Motor neuron (in vitro differentiated cells): ENCODE measurements at regions not wholly inside any gene's neighbourhood (a gene's known extent, or its start where the extent isn't known, plus 50 kb on each side); places are given as distances from the start of the nearest gene placed in this dataset.

Source experiments
- ATAC-seq, 8 experiments: fragments of 200-7000 bp; cut with Tn5 transposase; replicated peaks in 6 of 8; 2 replicates each; pipeline ENCODE4 v1.8.0; 2021; ENCODE audit warnings: mild to moderate bottlenecking in 8 of 8, moderate library complexity in 8 of 8
- H3K27ac ChIP-seq, 2 donors: fragments of 250-450 bp; sonication (Bioruptor Pico); 2 replicates each; pipeline ENCODE4 v1.9.0; 2021; ENCODE audit warnings: antibody characterized with exemption in 2 of 2, mild to moderate bottlenecking in 2 of 2, moderate library complexity in 1 of 2
- H3K4me1 ChIP-seq, 2 donors: fragments of 250-450 bp; sonication (Bioruptor Pico); replicated peaks in 1 of 2; 2 replicates each; pipeline ENCODE4 v1.6.1; 2021; ENCODE audit warnings: antibody characterized with exemption in 2 of 2, mild to moderate bottlenecking in 2 of 2, moderate library complexity in 1 of 2
- H3K4me3 ChIP-seq, 5 donors: fragments of 250-450 bp; sonication (Bioruptor Pico); 2 replicates each; pipeline ENCODE4 v1.9.0; 2021; ENCODE audit warnings: antibody characterized with exemption in 5 of 5, mild to moderate bottlenecking in 5 of 5, moderate library complexity in 4 of 5
- WGBS, 10 experiments: fragments of 450-650 bp; shearing (Covaris generic); methylation state at CpG; one replicate each; pipeline ENCODE4 v1.0.0; 2022; 5-methylcytosine and 5-hydroxymethylcytosine counted together
- in situ Hi-C, 9 experiments: fragments of 400-800 bp; cut with MboI; loops; one replicate each; pipeline ENCODE4 v1.15.0; 2021; ENCODE audit warnings: low sequenced_read_pairs in 9 of 9, low pct_unique_long_range_greater_than_20kb in 2 of 9; ENCODE audit not compliant: unreplicated experiment in 9 of 9

- 20 to 100% (median 50%) methylated on average over 1 to 3 of the region's 3 CpGs; no CpG with 5 or more reads in 4 of the 10 experiments for whole genome bisulfite sequencing, 10 experiments
- in situ Hi-C loops, result no loop called here
- Histone ChIP-seq H3K27ac (no peak overlapping the region), H3K4me1 (no peaks in the 10 kb centered on the region), H3K4me3 (no peak overlapping the region)
- ATAC-seq, result no peak
Observed at GRCh38 chr17:72063262-72063661, 57.6 kb upstream of the SOX9 start.

DNA sequence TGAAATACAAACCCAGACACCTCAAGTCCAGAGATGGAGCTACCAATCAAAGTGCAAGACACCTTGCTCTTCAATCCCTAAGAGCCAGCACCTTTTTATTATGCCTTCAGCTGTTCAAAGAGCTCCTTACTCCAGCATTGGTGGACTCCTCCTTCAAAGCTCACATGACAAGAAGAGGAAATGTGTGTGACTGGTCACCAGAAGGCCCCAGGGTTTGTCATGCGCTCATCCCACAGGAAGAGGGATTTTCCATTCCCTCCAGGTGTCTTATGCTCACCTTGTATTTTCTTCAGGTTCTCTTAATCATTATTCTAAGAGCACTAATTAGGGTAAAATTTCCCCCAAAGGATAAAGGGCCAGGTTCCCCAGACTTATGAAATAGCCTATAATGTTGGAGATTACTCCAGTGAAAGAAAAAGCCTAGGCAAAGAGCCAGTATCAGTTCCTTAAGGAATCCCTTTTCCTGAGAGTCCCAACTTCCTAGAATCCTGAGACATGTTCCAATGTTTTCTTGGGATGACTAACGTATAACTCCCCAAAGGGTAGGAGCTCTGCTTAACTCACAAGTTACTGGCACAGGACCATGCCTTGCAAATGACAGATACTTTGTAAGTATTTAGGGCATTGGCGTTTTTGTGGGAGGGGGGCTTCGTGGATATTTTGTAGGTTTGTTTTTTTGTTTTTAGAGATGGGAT, 56.9 kb upstream of the SOX9 start:
- no peak overlapping the region for H3K27ac ChIP-seq
- H3K4me1 ChIP-seq, result peaks cover 0 to 3% of the 10 kb centered on the region in 2 donors
- H3K4me3 ChIP-seq, result no peak overlapping the region
- in situ Hi-C loops, result no loop called here
- 0 to 89% (median 59%) methylated on average over 1 to 3 of the region's 4 CpGs; no CpG with 5 or more reads in 2 of the 10 experiments for WGBS, 10 experiments
- ATAC-seq, result no peak

- no peak for ATAC-seq
- Histone ChIP-seq H3K4me1 (peaks cover 0 to 10% of the 10 kb centered on the region in 2 donors), H3K27ac (no peak overlapping the region), H3K4me3 (no peak overlapping the region)
- WGBS, 10 experiments, result 0 to 100% (median 65%) methylated on average over 1 to 2 of the region's 2 CpGs; no CpG with 5 or more reads in 2 of the 10 experiments
- in situ Hi-C loops, result no loop called here
Observed at GRCh38 chr17:72064606-72065193, 56.1 kb upstream of the SOX9 start.

DNA sequence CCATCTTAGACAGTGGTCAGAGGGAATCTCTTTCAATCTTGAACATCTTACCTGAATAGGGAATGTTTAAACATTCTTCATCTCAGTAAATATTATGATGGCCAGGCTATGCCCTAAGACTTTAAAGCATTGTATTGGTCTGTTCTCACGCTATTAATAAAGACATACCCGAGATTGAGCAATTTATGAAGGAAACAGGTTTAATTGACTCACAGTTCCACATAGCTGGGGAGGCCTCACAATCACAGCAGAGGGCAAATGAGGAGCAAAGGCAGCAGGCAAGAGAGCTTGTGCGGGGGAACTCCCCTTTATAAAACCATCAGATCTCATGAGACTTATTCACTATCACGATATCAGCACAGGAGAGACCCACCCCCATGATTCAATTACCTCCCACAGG, 55.3 kb upstream of the SOX9 start:
- Histone ChIP-seq H3K4me3 (no peak overlapping the region), H3K4me1 (peaks cover 0 to 15% of the 10 kb centered on the region in 2 donors), H3K27ac (no peak overlapping the region)
- ATAC-seq, result no peak
- WGBS, 10 experiments, result 21 to 100% (median 93%) methylated on average over 1 to 4 of the region's 4 CpGs; no CpG with 5 or more reads in 3 of the 10 experiments
- in situ Hi-C loops, result no loop called here

- in situ Hi-C loops, result no loop called here
- Histone ChIP-seq H3K4me3 (no peak overlapping the region), H3K27ac (no peak overlapping the region), H3K4me1 (peaks cover 0 to 31% of the 10 kb centered on the region in 2 donors)
- WGBS, 10 experiments, result 0 to 100% (median 78%) methylated on average over 1 of the region's 1 CpG; no CpG with 5 or more reads in 6 of the 10 experiments
- ATAC-seq, result no peak
Observed at GRCh38 chr17:72068643-72069042, 52.2 kb upstream of the SOX9 start.

- Histone ChIP-seq H3K27ac (no peak overlapping the region), H3K4me1 (peaks cover 0 to 31% of the 10 kb centered on the region in 2 donors), H3K4me3 (no peak overlapping the region)
- peak in 5 of 8 experiments; percentile 84 to 94 (median 90) for ATAC-seq
- 8 to 43% (median 21%) methylated on average over 1 to 2 of the region's 2 CpGs; no CpG with 5 or more reads in 3 of the 10 experiments for WGBS, 10 experiments
- in situ Hi-C loops, result no loop called here
Observed at GRCh38 chr17:72069586-72070202, 51.1 kb upstream of the SOX9 start.
